HG03097 (cell line): ENCODE measurements at regions not wholly inside any gene's neighbourhood (a gene's known extent, or its start where the extent isn't known, plus 50 kb on each side); places are given as distances from the start of the nearest gene placed in this dataset.
"Not testable (repeated sequence)": the region's sequence is repeated elsewhere in the genome, so short reads cannot be mapped to it uniquely, and the experiment has no call there.

ENCODE experiments used
- ATAC-seq: cut with Tn5 transposase; IDR thresholded peaks from one replicate; pipeline ENCODE4 v1.9.1; 2021; ENCODE audit not compliant: unreplicated experiment, low FRiP score

DNA sequence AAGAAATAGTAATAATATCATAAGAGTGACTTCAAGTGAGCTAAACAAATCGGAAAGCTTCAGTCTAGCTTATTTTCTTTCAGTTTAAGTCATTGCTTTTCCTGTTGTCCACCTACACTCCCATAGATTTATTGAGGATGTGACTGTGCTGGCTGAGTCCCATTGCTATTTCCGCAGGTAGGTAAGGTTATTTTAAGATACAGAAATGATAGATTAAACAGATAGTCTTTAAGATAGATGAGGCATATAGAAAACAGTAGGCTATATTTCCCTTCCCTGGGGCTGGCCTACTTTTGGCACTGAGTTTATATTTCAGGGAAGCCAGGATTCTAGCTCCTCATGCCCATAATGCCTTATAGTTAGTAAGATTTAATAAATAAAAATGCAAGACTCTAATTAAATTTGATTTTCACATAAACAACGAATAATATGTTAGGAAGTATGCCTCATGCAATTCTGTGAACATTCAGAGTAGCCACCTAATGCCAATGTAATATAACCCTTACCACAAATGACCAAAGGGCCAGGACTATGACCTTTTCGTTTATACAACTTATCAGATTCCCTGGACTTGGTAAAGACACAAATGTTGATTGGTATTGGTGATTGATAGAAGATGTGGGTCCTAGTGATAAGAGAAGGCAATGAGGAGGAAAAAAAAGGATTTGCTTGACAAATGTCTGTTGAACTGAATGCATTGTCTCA is 1079.3 kb downstream of the EPHA7 start:
- ATAC-seq, result no peak

DNA sequence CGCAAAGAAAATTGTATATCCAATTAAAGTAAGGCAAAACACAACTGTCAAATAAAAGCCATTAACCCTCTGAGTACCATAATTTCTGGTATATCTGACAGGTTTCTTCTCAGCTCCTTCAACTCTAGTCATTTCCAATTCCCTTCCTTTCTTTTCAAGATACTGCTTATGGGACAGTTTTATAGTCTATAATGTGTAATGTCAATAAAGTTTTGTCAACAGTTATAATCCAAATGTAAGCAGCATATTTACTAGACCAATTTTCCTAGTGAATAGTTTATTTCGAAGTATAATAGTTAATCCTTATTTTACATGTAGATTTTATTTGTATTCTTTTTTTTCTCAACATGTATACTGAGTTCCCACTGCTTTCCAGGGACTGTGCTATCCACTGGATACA is 1081.8 kb downstream of the EPHA7 start:
- no peak for ATAC-seq

DNA sequence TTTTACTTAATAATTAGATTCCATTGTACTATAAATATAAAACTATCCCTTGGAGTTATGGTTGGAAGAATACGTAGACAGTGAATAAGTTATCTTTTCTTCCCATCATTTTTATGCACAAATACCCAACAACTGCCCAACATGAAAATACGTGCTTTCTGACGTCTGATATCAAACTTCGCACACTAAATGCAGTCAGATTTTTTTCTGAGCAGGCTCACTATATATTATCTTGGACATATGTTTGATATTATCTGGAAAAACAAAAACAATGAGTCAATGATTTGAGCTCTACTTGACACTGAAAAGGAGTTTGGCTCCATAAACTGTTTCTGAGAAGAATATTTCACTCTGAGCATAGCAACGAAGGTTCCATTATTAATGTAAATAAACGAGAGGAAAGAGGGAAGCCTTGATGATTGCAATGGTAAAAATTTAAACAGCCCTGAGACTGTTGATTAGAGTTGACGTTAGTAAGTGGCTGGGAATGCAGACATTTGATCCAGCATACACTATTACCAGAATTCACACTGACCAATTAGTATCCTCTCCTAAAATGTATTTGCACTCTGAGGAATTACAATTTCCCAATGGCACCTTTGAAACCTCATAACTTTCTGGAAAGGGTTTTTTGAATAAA is 1090.0 kb downstream of the EPHA7 start:
- ATAC-seq, result no peak

DNA sequence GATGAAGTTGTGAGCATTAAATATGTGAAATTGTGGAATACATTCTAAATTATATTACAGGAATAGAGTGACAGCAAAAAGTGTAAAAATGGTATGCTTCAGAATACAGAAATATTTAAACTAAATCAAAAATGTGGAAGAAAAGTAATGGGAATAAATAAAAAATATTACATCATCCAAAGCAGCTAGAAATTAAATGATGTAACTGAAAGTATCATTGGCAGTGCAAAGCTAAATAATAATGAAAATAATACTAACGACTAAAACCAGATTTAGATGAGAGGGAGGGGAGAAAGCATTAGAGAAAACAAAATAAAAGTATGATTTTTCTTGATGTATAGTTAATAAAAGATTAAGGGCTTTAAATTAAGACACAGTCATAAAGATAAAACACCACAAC is 1104.0 kb downstream of the EPHA7 start:
- ATAC-seq, result no peak

DNA sequence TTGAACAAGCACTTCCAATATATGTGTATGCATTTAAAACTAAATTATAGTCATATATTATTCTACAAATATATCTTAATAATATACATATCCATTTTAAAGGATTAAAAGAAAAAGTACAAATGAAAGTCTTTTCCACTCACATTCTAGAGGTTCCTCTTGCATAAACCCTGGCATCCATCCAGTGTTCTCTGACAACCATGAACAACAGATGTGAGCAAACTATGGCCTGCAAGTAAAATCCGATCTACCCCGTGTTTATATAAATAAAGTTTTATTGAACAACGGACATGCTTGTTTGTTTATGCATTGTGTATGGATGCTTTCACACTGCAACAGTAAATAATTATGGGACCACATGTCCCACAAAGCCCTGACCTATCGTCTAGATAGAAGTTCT is 1122.3 kb downstream of the EPHA7 start:
- ATAC-seq, result no peak

DNA sequence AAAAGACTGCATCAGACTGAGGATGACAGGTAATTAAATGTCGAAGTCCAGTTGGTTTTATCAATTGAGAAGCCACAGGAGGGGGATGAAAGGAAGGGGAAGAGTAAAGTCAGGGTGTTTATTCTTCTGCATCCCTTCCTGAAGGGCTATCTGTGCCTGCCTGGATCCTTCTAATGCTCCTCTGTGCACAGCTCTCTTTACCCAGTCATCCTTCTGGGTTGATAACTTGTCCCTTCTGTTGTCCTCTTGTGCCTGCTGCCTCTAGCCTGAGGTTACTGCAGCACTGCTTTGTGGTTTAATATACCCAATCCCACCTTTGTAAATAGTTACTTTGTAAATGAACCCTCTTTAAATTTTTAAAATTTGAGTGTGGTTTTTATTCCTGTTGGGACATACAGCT is 1127.3 kb downstream of the EPHA7 start:
- no peak for ATAC-seq

DNA sequence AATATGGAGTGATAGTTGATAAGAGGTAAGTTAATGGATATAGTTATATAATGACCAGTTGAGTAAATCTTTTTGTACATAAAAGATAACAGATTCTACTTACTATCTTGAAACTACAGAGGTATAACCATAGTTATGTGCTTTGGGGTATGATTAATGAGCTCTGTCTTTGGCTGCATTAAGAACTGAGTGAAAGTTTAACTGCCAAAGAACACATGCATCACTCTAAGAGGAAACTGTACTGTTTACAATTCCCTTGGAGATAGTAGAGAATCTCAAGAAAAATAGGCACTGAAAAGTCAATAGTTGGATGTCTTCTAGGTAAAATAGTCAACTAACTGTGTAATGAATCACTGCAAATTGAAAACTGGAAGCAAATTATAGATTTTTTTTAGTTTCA is 1129.5 kb downstream of the EPHA7 start:
- ATAC-seq, result no peak

DNA sequence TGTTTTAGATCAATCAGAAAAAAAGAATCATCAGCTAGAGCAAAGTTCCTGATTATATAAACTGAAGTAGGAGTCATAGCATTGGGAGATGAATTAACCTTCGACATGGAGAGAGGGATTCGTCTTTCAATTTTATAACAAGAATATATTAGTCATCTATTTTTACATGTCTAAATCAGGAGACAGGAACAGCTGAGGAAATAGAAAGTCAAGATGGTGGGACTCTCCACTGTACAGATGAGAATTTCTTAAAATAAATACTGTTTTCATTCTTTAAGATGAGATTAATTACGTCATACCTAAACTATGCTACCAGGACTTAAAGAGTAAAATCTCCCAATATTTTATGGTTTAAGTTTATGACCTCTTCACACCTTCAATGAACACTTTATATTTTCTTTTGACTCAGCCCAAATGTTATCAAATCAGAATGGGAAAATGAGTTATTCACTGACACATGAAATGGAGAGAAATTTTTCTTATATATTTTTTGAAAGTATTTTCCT is 1137.7 kb downstream of the EPHA7 start:
- ATAC-seq, result no peak

DNA sequence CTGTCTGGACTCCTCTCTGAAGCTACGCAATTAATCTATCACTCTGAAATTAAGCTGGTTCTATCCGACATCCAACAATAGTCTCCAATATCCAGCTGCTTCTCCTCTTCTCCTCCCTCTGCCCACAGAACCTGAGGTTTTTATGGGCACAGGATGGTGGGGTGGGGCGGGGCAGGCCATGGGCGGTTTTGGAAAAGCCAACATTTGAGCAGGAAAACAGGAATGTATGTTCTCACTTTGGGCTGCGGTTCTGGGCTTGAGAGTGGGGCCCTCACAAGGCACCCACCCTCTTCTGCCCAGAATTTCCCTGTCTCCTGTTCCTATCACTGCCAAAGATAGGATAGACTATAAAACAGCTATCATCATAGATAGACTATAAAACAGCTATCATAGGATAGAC is 1144.2 kb downstream of the EPHA7 start:
- no peak for ATAC-seq

DNA sequence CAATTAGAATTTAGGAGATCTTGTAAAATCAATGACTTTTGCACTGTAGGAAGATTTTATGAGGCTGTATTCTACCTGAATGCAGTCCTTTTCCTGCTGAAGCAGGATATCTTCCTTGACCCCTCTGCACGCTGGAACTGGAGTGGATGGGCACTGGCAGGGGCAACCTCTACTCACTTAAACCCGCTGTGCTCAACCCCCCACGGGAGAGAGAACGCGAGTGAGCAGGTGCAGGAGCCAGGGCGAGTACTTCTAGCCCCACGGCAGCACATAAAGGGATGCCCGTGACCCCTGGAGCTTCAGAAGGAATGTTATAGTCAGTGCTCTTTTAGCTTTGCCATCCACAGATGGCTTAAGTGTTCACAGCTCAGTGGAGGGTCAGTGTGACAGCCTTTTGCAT is 1144.8 kb downstream of the EPHA7 start:
- no peak for ATAC-seq

DNA sequence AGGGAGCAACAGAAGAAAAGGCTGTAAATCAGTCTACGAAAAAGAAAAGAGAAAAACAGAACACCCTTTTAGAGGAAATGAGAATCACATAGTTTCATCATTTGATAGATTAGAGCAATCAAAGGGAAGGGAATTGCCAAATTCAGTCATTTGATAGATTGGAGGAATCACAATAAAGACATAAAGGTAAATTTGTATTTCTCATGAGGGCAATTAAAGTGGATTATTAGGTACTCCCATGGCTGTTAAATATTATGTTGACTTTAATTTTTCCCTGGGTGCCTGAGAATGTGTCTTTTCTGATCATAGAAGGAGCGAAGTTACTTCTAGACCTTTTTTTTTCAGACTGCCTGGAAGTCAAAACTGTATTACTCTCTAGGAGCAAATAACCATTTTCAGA is 1145.7 kb downstream of the EPHA7 start:
- no peak for ATAC-seq

DNA sequence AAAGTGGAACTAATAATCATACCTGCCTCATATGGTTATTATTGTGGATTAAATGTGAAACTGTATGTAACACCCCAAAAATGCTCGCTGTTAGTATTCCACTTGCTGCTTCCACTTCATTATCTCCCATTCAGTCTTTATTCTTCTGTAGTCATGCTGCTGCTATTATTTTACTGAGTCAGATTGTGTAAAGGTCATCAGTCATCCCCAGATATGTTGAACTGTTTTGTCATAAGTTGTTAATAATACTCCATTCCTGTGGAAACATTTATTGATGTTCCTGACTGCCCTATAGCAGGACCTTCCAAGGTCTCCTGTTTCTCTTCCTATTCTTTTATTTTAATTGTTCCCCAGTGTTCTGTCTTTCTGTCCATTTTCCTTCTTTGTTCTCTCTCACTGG is 1148.3 kb downstream of the EPHA7 start:
- ATAC-seq, result no peak

DNA sequence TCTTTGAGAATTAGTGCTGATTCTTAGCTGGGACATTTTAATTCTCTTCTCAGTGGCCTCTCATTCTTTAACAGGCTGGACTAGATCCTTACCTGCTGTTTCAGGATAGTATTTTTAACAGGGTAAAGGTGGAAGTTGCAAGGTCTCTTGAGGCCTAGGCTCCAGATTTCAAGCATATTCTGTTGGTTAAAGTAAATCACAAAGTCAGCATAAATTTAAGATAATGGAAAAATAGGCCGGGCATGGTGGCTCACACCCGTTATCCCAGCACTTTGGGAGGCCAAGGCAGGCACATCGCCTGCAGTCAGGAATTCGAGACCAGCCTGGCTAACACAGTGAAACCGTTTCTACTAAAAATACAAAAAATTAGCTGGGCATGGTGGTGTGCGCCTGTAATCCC is 1149.0 kb downstream of the EPHA7 start:
- no peak for ATAC-seq

DNA sequence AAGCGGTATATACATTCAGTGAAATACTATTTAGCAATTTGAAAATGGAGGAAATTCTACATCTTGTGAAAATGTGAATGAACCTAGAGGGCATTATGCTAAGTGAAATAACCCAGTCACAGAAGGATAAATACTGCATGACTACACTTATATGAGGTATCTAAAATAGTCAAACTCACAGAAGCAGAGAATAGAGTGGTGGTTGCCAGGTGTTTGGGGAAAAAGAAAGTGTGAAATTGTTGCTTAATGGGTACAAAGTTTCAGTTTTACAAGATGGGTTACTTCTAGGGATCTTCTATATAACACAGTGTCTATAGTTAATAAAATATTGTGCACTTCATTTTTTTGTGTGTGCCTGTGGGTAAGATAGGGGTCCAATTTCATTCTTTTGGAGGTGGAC is 1152.0 kb downstream of the EPHA7 start:
- ATAC-seq, result no peak

DNA sequence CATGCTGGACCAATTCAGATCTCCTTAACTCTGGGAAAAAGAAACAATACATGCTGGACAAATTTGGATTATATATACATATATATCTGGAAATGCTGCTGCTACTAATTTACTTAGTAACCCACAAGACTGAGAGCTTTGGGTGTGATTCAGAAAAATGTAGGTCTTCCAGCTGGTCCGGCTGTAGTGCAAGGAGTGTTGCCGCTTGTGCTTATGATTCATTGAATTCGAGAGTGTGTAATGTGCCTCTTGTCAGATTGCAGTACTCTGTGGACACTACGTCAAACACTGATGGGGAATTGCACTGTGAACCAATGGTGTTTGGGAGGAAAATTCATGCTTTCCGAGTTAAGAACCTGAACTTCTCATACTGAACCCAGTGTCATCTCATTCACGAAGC is 1155.5 kb downstream of the EPHA7 start:
- no peak for ATAC-seq

DNA sequence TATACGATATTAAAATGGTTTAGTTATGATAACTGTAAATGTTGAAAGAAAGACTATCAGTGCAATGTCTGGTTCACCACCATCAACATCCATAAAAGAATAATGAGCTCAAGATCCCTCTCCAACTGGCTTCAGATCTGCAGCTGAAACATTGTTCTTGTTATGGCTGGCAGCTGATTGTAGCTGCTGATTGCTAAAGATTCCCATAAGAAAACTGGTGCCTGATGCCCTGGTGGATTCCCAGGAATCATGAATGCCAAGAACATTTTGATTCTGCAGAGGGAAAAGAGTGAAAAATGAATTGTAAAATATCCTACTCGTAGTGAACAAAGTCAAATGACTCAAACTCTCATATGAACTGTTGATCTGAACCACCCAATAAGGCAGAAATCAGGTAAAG is 1160.2 kb downstream of the EPHA7 start:
- ATAC-seq, result no peak

DNA sequence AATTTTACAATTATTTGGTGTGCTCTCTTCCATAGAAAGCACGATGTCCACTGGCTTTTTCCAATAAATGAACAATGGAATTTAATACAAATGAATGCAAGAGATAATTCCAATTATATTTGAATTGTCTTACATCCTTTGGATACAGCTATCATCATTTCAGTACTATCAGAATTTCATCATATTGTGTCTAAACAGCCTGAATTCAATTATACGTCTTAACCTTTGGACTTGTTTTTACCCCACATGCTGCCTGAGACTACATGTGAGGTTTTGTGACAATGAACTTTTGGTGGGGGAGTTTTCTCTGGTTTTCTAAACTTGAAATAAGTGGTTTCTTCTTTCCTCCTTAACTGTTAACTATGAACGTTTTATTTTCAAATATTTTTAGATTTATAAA is 1176.0 kb downstream of the EPHA7 start:
- ATAC-seq, result no peak

DNA sequence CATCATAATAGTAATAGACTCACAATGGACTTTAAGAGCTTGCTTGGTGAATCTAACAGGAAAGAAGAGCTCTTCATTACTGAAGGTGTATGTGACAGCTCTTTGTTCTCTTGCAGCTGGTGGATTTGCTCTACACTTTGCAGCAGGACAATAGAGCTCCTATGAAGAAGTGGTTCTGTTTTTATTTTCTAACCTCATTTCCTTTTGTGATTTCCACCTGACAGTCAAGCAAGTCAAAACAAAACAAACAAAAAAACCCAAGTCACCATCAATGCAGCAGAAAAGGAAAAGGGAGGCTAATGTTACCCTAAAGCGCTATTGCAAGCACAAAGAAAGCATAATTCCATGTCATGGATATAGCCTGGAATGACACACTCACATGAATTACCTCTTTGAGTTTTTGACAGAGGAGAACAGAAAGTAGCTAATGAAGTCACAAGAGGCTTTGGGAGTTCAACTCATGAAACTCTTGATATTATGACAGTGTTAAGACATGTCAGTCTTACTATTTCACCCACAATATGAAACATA is 1188.1 kb downstream of the EPHA7 start:
- no peak for ATAC-seq

DNA sequence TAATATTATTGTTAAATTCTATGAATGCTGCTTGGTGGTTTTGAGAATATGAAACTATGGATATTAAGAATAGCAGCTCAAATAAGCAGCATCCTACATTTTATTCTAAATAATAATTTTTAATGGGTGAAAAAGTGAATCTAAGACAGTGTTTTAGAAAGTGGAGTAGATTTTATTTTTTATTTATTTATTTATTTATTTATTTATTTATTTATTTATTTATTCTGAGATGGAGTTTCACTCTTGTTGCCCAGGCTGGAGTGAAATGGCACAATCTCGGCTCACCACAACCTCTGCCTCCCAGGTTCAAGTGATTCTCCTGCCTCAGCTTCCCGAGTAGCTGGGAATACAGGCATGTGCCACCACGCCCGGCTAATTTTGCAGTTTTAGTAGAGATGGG is 1199.4 kb downstream of the EPHA7 start:
- ATAC-seq, result not testable (repeated sequence)

DNA sequence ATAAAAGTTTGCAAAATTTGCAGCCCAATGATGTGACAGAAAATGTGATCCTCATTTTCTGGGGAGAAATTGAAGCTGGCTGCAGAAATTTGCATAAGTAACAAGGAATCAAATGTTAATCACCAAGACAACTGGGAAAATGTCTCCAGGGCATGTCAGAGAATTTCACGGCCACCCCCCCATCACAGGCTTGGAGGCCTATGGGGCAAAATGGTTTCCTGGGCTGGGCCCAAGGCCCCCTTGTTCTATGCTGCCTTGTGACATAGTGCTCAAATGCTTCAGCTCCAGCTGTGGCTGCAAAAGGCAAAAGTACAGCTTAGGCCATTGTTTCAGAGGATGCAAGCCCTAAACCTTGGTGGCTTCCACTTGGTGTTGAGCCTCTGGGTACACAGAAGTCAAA is 1202.6 kb downstream of the EPHA7 start:
- no peak for ATAC-seq

DNA sequence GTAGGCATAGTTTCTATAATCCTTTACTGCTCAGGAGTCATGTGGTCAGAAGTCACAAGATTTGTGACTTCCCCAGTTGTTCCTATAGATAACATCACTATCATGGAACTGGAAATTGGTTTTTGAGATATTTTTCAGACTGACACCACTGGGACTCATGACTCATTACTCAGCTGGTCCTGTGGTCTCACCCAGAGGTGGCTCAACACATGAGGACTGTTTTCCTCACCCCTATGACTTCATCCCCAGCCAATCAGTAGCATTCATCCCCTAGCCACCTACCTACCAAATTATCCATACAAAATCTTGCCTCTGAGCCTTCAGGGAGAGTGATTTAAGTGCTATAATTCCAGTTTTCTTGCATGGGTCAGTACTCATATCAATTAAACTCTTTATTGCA is 1217.7 kb downstream of the EPHA7 start:
- no peak for ATAC-seq

DNA sequence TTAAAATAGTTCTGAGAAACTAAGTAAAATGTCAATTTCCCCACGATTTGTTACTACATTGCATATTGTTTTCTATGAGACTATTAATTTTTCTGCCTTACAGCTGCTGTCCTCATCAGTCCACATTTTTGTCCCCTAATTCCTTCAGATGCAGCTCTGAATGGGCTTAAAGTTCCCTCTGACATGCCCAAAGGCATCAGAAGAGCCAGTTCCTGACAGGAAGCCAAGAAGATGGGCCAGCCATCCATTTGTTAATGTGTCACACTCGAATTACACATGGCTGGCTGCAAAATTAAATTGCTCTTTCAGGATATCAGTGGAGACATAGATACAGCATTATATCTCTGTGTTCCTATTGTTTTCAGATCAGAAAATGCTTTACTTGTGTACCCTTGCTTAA is 1223.0 kb downstream of the EPHA7 start:
- no peak for ATAC-seq
